Right forelimb (tissue), 1 donor: ENCODE measurements at regions not wholly inside any gene's neighbourhood (a gene's known extent, or its start where the extent isn't known, plus 50 kb on each side); places are given as distances from the start of the nearest gene placed in this dataset.

Experiments used
- DNase-seq: peaks from one replicate; pipeline ENCODE4 v3.0.0-alpha.2; 2018

- no peak for DNase-seq
Measured at GRCh38 chr15:29601811-29602210, 220.5 kb downstream of the TJP1 start.

DNA sequence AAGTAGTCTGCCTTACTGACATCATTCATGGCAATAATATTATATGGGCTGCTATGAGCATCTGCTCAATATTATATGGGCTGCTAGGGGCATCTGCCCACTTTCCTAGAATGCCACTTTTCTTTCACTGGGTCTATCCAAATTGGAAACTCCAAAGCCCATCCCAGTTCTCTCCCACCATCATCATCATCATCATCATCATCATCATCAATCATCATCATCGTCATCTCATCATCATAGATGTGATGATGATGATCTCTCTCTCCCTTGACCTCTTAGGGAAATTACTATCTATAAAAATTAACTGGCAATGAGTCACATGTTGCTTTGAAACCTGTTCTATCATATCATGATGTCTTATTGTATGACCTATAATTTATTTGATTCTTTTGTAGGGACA, 222.0 kb downstream of the TJP1 start:
- no peak for DNase-seq

- DNase-seq: no peak
Measured at GRCh38 chr15:29596266-29596665, 226.0 kb downstream of the TJP1 start.

GRCh38 chr15:29593629-29594028, 228.6 kb downstream of the TJP1 start:
- no peak for DNase-seq

- DNase-seq: no peak
Measured at GRCh38 chr15:29593111-29593510, 229.2 kb downstream of the TJP1 start.

GRCh38 chr15:29590701-29591100, 231.6 kb downstream of the TJP1 start:
- DNase-seq: no peak

- no peak for DNase-seq
Measured at GRCh38 chr15:29589975-29590374, 232.3 kb downstream of the TJP1 start.

DNA sequence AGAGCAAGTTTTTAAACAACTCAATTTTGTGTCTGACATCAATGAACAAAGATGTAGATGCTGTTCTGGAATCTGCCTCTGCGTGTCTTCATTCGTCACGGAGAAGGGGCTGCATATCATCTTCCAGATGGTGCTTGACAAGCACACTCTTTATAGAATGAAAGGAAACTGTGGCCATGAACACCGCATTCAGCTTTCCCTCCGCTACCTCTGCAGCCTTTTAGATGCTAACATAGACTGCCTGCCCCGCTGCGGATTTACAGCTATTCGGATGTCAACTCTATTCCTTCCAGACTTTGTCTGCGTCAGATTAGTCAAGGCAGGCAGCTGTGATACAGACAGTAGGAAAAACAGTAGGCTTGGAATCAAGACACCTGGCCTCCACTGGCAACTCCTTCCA, 232.9 kb downstream of the TJP1 start:
- no peak for DNase-seq

DNA sequence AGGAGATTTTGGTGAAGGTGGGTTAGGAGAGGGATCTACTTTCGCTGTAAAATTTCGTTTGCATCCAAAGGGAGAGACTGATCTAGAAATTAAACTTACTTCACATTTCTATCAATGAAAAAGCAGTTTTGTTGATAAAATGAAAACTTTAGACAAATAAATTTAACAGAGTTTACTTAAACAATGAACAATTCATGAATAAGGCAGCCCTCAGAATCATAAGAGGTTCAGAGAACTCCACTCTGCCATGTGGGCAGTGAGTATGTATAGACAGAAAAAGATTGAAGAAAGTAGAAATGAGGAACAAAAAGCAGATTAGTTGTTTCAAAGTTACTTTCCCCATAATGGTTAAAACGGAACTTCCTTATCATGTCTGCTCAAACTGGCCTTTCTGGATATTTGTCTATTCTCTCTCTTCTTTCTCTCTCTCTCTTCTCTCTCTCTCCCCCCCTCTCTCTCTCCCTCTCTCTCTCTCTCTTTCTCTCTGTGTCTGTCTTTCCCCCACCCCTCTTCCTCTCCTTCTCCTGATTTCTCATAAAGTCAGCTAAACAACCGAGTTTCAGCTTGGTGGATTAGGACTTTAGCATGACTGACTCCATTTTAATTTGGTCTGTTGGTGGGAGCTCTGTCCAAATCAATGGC, 248.9 kb downstream of the TJP1 start:
- no peak for DNase-seq

- DNase-seq: no peak
Measured at GRCh38 chr15:29571792-29572431, 250.4 kb downstream of the TJP1 start.

DNA sequence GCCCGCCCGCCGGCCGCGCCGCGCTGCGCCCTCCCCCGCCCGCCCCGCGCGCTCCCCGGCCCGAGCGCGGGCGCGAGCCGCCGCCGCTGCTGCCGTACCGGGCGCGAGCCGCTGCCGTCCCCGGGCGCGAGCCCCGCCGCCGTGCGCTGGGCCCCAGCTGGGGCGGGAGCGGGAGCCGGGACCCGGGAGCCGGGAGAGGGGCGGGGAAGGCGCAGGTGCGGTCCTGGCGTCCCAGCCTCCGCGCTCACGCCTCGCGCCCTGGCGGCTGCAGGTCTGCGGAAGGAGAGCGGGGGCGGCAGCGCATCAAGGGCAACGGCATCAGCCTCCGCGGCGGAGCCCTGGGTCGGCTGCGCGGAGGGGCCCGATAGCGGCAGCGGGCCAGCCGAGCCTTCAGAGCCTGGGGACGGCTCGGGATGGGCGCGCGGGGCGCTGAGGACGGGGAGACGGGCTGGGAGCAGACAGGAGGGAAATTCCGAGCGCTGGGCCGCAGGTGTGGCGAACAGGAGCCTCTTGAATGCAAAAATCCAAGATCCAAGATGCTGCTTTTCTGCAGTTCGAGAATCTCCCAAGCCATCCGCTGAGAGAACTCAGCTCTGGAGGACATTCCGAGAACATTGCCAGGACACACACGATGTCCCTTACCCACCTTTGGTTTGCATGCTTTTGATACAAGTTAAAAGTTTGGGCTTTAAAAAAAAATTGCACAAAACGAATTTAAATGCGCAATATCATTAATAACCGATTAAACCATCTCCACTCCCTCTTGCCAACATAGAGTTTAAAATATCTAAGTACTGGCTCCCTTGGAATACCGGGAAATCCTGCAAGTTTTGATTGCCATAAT, 251.1 kb downstream of the TJP1 start:
- peak; percentile 57 for DNase-seq

DNA sequence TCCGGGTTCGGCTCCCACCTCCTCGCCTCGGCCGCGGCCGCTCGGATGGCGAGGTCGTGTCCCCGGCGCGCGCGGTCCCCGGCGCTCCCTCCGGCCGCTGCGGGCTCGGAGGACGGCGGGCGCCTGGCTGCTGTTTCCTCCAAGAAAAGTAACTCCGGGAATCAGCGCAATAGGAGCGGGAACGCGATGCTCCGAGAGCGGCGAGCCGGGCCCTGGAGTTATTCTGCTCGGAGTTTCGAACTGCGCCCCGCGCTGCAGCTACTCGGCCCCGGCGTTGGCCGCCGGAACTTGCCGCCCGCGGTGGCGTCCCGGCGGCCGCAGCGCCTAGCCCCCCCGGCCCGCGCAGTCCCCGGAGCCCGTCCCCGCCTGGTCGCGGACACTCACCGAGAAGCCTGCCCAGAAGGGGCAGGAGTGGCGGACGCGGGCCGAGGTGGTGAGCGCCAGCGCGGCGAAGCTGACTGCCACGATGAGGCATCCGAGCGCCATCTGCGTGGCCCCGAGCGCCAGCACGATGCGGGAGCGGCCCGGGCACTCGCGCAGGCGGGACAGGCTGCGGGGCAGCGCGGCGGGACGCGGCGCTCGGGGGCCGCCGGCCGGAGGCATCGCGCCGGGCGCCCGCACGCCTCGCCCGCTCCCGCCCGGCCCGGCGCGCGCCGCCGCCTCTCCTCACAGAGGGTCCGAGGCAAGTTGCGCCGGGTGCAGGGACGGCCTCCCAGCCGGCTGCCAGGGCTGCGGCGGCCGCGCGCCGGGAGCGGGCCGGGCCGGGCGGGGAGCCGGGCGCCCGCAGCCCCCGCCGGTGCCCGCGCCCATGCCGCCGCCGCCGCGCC, 251.9 kb downstream of the TJP1 start:
- DNase-seq: peak; percentile 53

GRCh38 chr15:29569533-29570092, 252.7 kb downstream of the TJP1 start:
- no peak for DNase-seq

DNA sequence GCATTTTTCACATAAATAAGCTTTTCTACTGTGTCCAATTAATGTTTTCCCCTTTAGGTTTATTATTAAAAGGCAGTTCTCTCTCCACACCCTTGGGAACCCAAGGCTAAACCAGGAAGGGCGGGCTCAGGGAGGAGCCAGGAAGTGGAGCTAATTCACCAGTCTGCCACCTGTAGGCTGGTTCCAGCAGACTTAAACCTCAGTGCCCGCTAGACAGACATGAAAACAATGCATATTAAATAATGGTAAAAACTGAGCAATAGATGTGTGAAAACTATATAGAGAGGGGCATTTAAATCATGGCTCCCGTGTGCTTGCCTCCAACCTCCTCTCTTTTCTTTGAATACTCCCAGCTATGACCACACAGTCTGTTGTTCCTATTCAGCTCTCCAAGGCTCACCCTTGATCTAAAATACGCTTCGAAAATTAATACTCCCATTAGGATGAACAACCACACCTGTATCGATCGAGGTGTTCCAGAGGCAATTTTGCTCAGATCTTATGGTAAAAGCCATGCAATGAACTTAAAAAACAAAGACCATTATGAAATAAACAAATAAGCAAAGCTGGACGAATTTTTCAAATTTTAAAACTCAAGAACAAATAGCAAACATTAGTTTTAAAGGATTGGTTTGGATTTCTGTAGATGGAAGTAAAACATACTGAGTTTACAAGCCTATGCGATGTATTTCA, 253.3 kb downstream of the TJP1 start:
- no peak for DNase-seq

GRCh38 chr15:29567336-29567735, 254.9 kb downstream of the TJP1 start:
- DNase-seq: no peak

GRCh38 chr15:29566914-29567313, 255.4 kb downstream of the TJP1 start:
- DNase-seq: no peak

DNA sequence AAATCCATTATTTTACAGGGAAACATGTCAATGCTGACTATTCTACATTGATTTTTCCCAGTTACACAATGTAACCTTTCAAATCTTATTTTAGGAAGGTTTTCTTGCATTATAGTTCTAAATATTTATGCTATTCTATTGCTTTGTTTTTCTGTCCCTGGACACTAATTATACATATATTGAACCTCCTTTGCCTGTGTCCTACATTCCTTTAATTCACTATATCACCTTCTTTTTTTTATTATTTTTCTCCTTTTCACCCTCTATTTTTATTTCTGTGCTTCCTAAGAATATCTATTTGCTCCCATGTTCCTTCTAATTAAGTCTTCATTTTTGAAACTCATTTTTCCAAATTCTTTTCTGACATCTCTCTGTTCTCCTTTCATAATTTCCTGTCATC, 259.2 kb downstream of the TJP1 start:
- no peak for DNase-seq

DNA sequence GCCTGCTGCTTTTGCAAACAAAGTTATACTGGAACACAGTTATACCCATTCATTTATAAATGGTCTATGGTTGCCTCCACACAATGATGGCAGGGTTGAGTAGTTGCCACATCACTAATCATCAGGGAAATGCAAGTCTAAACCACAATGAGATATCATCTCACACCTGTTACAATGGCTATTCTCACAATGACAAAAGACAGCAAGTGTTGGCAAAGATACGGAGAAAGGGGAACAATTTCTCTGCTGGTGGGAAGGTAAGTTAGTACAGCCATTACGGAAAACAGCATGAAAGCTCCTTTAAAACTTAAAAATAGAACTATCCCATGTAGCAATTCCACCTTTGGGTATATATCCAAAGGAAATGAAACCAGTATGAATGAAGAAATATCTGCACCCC, 261.4 kb downstream of the TJP1 start:
- no peak for DNase-seq

DNA sequence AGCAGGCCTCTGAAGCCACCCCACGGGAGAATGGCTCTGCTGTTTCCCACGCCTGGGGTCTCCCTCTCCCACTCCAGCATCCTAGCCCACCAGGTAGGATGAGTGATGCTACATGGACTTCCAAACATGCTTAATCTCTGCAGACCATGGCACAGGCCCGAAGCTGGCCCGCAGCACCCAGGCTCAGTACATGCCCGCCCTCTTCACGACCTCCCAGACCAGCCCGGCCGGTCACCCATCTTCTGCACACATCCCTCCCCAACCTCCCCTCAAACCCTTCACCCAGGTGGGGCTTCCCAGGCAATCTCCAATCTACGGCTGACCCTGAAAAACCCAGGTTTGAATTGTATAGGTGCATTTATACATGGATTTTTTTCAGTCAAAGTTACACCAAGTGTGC, 264.0 kb downstream of the TJP1 start:
- DNase-seq: no peak

DNA sequence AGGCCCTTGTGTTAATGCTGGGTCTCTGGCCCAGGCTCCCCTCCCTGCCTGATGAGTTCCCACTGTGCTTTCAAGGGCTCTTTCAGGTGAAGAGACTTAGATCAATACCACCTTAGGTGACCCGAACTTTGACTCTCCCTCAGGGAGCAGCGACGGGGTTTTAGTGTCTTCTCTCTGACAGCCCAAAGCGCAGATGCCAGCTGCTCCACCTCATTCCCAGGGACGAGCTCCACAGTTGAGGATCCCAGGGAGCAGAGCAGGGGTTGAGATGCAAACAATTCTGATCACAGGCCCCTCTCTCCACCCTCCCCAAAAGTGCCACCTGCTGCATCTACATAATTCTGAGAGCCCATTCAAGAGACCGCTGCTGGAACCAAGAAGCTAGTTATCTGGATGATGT, 265.1 kb downstream of the TJP1 start:
- no peak for DNase-seq

DNA sequence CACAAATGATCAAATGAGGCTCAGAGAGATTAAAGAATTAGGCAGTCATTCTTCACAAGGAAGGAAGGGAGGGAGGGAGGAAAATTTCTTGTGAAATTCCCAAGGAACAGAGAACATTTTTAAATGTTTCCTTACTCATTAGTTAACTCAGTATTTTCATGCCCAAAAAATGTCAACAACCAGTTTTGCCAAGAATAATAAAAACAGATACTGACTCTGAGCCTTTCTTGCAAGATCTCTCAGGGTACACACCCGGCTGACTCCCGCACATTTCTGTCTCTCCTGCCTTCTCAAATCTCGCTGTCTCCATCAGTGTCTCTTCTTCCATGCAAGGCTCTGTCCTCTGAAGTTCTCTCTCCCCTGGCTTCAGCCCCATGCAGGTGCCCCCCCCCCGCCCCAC, 265.9 kb downstream of the TJP1 start:
- DNase-seq: no peak

DNA sequence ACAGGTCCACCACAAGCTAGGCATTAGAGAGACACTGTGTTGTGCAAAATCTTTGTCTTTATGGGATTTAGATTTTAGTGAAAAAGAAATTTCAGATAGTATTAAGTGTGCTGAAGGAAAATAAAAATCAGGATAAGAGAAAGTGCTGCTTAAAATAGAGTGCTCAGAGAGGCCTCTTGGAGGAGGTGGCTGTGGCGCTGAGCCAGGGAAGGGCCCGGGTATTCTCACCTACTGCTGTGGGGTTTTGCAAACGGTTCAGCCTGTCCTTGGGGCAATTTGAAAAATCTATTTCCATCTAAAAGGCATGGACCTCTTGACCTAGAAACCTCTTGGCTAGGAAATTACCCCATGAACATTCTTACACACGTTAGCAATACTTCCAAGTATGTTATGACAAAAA, 267.7 kb downstream of the TJP1 start:
- no peak for DNase-seq
